RPMI8226 (cell line): ENCODE measurements at regions not wholly inside any gene's neighbourhood (a gene's known extent, or its start where the extent isn't known, plus 50 kb on each side); places are given as distances from the start of the nearest gene placed in this dataset.
"Not testable (repeated sequence)": the region's sequence is repeated elsewhere in the genome, so short reads cannot be mapped to it uniquely, and the experiment has no call there.

Experiments
- DNase-seq: peaks from one replicate; pipeline ENCODE4 v3.0.0-alpha.2; 2015

DNA sequence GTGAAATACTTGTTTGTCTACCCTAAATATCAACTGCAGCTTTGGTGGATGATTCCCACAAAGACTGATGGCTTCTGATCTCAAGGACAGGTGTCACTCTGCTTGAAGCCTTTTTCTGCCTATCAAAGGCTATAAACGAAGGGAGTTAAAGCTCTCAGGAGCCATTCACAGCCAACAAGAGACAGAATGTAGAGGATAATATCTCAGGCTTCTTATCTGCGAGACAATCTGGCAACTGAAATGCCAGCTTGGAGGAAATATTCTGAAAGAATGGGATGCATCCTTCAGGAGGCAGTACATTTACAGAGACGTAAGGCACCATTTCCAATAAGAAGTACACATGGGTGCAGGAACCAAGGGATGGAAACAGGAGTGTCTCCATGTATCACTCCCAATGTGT lies 549.4 kb downstream of the GPAM start:
- no peak for DNase-seq

DNA sequence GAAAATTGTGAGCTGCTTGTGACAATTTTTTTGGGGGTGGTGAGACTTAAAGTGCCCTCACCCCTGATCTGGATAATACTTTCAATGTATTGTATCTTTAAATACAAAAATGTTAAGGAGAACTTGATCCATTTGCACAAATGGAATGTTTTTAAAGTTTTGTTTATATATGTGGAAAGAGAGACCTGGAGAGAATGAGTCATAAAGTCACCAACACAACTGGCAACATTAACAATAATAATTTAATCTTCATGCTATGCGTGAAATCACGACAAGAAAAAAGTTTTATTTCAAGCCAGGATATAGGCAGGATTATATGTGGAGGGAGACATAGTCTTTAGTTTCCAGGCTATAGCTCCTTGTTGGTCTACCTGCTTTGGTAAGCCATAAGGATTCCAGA lies 537.5 kb downstream of the GPAM start:
- no peak for DNase-seq

DNA sequence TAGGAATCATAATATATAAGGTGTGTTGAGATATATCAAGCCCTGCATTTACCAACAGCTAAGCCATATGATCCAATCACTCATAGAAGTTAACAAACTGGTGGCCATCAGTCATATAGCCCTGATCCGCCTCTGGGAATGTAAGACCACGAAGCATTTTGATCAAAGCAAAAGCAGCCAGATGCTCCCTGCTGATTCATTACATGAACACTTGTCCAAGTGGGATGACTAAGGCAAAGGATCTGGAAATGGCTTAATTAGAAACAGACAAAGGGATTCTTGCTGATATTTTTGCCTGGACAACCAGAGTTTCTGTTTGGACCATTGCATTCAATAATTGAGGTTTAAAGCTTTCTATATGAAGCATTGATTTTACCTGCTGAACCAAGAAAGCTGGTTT lies 535.5 kb downstream of the GPAM start:
- no peak for DNase-seq

DNA sequence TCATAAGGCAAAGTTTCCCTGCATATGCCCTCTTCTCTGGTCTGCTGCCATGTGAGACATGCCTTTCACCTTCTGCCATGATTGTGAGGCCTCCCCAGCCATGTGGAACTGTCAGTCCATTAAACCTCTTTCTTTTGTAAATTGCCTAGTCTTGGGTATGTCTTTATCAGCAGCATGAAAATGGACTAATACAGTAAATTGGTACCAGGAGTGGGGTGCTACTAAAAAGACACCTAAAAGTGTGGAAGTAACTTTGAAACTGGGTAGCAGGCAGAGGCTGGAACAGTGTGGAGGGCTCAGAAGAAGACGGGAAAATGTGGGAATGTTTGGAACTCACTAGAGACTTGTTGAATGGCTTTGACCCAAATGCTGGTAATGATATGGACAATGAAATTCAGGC lies 534.5 kb downstream of the GPAM start:
- not testable (repeated sequence) for DNase-seq

DNA sequence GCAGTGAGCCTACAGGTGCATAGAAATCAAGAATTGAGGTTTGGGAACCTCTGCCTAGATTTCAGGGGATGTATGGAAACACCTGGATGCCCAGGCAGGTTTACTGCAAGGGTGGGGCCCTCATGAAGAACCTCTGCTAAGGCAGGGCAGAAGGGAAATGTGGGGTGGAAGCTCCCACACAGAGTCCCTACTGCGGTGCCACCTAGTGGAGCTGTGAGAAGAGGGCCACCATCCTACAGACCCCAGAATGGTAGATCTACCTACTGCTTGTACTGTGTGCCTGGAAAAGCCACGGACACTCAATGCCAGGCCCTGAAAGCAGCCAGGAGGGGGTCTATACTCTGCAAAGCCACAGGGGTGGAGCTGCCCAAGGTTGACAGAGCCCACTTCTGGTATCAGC lies 533.5 kb downstream of the GPAM start:
- no peak for DNase-seq

DNA sequence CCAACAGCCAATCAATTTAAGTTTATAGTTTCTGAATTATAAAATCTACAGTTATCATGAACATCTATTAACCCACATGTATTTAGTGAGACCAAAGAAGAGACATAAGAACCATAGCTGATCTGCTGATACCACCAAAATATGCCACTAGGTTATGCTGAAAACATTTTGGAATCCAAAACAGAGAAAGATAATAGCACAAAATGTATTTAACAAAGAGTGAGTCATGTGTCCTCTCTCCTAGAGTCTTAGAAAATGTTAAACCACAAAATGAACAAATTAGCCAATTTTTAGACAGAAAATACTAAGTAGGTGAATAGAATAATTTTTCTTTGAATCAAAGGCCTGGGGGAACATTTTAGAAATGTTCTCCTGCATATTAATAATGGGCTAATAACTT lies 527.5 kb downstream of the GPAM start:
- DNase-seq, result no peak

DNA sequence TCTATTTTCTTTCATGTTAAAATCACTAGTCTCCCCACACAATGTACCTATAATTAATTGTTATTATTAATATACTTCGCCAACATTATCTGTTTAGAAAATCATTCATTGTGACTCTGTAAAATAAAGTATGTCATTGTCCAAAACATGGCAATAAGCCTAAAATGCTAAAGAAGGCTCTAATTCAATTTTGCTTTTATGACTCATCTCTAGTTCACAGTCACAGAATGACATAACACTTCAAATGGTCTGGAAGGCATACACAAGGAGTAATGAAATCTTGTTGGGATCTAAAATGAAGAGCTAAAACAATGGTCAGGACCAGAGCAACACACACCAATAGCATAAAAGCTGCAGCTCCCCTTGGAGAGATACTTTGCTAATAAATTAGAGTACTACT lies 505.8 kb downstream of the GPAM start:
- DNase-seq, result no peak

DNA sequence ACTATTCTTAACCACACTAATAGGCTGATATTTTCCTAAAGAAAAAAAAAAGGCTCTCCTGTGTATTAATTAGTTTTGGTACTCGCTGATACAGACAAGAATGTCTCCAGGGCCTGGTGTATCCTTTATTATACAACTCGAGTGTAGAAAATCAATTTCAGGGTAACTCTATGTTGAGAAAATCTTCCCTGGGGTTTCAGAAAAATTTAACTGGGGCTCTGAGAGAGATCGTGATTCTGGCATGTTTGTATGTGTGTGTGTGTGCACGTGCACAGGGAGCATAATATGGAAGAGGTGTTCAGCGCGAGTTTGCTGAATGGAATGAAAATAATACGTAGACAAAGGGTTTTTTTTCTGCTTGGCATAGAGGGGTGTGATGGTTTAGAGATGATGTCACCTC lies 496.8 kb downstream of the GPAM start:
- DNase-seq, result no peak

DNA sequence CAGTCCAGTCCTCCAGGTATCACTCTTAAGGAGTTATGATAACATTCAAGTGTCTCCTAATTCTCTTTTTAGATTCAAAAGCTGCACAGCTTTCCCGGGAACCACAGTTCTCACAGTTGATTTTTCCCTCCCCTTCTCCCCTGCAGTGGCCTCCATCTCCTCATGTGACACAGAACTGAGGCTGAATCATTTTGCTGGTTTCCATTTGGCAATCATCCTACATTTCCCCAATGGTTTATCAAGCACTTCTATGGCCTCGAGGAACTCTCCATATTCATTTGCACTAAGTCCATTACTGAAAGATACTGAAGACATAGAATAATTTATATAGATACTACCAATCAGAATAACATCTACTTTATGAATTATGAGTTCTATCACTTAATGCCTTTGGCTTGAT lies 484.9 kb downstream of the GPAM start:
- no peak for DNase-seq

DNA sequence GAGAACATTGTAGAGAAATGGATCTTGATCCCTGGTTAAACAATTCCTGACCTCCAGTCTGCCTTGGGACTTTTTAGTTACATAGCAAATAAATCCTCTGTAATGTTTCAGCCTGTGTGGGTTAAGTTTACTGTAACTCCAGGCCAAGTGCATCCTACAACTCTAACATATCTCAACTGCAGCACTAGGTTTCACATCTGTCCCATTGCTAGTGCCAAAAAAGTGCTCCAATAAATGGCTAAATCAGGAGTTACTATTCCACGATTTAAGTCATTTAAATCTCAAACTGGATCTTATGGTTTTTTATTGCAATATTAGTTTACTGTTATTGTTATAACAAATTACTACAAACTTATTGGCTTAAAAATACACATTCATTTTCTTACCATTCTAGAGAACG lies 479.6 kb downstream of the GPAM start:
- no peak for DNase-seq

DNA sequence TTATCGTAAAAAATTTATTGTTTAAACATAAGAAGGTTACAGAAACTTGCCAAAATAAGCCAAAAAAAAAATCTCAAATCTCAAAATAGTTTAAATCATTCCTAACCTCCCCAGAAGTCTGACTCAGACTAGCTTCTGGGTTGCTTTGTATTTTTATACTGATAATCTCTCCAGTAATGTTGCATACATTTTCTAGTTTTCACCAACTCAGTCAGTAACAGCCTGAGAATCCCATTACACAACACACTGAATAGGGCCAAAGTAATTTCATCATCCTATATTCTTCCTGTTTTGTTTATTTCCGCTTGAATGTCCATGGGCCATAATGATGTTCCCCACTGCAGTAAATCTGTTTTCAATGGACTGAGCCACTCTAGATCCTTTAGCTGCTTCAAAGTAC lies 478.5 kb downstream of the GPAM start:
- no peak for DNase-seq

DNA sequence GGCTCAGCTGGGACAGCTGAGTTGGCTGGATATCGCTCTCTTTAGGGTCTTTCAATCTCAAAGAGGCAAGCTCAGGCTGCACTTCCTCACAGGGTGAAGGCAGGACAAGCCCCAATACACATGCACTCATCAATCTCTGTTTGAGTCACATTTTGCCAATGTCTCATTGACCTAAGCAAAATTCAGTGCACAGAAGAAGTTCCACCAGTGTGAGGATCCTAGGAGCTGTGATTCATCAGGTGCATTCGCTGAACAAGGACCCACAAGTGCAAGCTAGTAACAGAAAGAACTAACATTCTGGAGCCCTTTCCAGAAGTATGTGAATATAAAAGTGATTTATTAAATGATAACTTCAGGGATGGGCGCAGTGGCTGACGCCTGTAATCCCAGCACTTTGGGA lies 477.2 kb downstream of the GPAM start:
- DNase-seq, result no peak

DNA sequence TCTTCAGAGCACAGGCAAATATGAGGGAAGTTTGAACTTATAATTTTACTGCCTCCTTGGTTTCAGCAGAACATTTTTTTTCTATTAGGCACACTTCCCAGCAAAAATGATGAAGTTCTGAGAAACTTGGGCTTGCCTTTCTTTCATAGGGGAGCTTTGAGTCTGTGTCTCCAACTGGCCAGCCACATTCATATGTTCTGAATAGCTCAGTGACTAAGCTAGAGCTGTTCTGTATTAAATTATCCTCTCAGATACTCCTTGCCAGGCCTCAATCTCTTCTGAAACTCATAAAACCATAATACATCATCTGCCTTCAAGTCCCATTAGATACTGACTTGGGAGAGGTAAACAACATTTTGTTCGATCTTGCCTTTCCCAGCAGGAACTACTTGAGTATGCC lies 476.5 kb downstream of the GPAM start:
- no peak for DNase-seq

DNA sequence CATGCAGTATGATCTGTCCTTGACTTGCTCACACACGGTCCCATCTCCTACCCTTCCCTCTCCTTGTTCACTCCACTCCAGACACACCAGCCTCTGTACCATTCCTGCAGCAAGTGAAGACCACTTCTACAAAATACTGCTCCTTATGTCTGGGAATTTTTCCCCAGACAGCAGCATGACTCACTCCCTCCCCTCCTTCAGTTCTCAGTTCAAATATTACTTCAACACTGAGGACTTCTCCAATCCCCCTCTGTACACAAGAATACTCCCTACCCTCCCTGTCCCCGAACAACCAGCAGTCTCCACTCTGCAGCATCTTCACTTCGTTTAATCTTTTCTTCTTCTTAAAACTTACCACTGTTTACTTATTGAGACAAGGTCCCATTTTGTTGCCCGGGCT lies 474.0 kb downstream of the GPAM start:
- no peak for DNase-seq

DNA sequence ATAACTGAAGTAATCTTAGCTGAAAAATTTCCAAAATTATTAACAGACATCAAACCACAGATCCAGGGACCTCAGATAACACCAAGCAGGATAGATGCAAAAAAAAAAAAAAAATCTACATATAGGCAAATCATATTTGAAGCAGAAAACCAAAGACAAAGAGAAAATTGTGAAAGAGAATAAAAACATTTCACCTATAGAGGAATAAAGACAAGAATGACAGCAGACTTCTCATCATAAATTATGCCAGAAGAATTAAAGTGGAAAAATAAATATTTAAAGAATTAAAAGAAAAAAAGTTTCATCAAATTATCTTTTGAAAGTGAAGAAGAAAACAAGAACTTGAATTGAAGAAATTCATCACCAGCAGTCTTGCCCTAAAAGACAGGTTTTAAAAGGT lies 467.5 kb downstream of the GPAM start:
- no peak for DNase-seq

DNA sequence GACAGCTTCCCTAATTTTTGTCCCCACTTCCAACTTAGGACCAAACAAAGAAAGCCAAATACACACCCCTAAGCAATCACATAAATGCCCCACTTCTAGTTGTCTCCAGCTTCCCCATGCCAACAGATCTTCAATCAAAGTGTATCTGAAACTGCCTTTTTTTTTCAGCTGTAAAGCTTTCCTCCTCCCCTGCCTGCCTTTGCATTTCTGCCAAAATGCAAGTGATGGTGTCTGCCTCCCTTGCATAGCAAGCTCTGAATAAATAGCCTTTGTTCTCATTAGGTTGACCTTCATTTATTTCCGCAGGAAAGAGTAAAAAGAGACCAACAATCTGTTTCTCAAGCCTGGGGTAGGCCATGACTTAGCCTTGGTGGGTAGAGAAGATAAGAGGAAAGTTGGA lies 459.4 kb downstream of the GPAM start:
- DNase-seq, result no peak

DNA sequence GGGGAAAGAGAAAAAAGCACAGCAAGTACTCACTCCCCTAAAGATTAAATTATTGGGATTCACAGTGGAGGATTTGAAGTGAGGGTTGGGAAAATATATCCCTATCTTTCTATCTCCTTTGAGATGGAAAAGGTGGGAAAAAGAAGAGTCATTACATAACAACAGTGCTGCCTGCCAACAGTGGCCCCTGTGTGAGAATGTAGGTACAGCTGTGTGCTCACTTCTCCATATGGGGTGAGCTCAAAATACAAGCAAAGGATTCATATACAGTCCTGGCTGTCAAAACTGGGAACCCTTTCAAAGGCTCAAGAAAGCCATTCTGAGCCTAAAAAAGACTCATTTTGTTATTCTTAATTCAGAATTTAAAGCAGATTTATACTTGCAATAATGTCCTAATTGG lies 458.5 kb downstream of the GPAM start:
- no peak for DNase-seq

DNA sequence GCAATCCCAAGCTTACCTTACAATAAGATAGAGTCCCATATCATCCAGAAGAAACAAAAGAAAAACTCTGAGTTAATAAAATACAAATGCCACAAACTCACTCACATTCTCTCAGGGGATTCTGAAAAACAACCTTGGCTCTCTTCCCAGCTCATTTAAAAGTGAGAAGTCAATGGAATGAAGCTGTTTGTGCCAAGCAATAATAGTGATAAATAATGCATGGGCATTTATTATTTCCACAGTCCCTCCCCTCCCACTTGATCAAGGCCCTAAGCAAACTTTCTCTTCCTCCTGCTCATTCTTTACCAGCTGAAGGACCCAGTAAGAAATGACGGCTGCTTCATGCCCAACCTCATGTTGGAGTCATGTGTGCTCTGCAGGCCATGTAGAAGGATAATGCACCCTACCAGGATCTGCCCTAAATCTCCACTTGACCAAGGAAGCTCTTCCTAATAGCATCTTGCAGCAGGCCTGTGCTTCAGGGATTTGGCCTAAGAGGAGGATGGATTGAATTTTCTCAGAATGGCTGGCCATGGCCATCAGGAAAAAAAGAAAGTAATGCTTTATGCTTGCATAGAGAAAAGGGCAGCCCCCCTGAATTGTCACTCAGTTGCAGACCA lies 451.3 kb downstream of the GPAM start:
- DNase-seq, result no peak

DNA sequence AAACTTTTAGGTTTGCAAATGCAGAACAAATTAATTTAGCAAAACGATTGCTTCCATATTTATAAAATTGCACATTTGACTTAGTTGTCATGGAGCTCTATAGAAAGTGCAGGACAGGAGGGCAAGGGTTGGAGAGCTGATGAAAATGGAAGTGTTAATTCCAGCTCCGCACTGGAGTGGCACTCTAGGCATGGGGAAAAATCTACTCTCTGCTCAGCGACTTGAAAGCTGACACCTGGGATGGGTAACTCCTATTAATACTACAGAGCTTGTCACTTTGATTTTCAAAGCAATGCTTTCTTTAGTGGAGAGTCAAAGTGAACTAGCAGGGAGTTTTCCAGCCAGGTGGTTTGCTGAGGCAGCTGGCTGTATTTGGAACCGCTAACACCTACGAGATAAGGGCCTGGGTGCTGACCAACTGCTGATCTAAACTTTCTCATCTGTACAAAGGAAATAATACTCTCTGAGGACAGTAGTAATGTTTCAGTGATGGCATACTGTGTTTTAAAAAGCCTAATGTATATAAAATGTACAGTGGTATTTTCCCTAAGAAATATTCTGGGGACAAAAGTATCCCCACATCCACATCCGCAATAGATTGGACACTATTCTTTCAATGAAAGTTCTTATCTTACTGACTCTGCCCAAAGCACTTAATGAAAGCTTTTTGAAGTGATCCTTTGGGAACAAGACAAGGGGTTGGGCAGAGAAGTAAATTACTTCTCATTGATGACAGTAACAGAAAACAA lies 444.3 kb downstream of the GPAM start:
- no peak for DNase-seq

DNA sequence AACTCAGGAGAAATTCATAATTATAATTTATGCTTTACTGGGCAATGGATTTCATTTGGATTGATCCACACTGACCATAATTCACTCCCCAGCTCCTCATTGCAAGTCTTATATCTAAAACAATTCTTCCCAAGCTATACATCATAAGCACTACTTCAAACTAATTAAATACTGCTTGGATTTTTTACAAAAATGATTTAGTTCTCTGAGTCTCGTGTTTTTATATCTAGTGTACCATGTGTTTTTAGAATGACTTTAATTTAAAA lies 443.8 kb downstream of the GPAM start:
- no peak for DNase-seq

DNA sequence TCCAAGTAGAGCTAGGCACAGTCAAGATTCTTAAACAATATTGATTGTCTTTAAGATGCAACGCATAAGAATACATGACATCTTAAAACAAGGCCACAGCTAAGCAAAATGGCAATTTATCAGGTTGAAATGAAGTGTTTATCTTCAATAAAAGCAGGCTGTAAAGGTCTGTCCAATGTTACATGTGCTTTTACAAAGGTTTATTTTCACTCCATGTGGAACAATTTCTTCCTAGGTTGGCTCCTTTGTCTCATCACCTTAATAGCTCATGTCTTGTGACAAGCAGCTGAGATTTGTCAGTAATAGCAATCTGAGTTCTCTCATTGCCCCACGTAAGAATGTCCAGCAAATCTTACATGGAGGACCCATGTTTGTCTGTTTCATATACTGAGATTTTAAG lies 437.6 kb downstream of the GPAM start:
- DNase-seq, result no peak

DNA sequence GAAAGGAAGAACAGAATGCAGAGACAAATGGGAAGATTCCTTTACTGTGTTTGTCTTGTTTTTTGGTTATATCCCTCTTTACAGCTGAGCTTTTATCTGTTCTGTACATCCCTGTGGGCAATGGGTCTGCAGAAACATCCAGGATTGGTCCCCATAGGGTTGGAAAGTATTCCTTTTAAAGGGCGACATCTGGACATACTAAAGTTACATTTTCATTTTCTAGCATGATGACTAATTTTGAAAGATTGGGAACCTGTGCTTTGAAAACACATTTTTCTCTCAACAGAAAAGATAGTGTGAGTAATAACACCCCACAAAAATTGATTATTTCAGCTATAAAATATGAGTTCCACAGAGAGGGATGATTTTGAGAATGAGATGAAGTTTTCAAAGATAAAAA lies 435.8 kb downstream of the GPAM start:
- no peak for DNase-seq

DNA sequence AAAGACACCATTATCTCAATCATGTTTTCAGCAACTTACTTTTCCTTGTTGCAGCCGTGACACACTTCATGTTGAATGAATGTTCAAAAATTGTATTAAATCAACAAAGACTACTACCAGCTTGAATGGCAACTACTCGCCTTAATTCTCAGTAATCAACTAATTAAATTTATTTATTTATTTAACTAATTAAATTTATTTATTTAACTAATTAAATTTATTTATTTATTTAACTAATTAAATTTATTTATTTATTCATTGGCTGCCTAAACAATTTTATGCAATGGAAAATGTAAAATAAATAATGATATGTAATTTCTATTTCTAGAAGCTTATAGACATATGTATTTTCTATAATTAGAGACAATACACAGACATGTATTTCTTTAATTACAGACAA lies 435.4 kb downstream of the GPAM start:
- DNase-seq, result no peak

DNA sequence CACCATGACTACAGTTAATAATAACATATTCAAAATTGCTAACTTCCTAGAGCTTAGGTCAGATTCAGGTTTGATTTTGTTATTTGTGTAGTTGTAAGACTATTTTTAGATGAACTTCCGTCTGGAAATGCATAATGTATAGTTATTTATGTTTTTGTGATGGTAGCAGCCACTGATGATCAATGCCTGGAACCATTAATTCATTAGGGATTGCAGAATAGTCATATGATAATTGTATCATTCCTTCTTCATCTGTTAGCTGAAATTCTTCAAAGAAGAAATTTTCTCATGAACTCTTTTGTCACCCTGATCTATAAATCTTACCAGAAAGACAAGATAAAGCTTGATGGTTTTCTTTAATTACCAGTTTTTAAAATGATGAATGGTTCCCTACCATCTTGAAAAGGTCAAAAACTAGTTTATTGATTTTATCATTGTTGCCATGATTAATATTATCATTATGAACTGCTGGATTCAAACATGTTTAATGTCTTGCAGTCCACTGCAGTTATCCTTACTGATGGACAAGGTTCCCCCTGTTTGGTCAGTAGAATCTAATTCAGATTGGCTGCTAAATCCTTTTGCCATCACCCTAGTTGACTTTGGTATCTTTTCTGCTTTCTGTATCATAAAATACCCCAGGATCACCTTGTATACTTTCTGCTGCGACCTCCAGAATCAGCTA lies 433.3 kb downstream of the GPAM start:
- no peak for DNase-seq
